ENCODE measurements at regions not wholly inside any gene's neighbourhood (a gene's known extent, or its start where the extent isn't known, plus 50 kb on each side); places are given as distances from the start of the nearest gene placed in this dataset.

GRCh38 chr7:25628446-25628845 lies 400.2 kb upstream of the NPVF start:
- no peak for TF ChIP-seq CTCF (IDR thresholded peaks at IDR 0.05; ENCODE audit: borderline replicate concordance, extremely low read depth, low read length, poor library complexity, severe bottlenecking)
- no peak for TF ChIP-seq EZH2 (IDR thresholded peaks at IDR 0.05; ENCODE audit: borderline replicate concordance, low read depth, low read length, severe bottlenecking)
